HG03045 (cell line): ENCODE measurements at regions not wholly inside any gene's neighbourhood (a gene's known extent, or its start where the extent isn't known, plus 50 kb on each side); places are given as distances from the start of the nearest gene placed in this dataset.
"Not testable (repeated sequence)": the region's sequence is repeated elsewhere in the genome, so short reads cannot be mapped to it uniquely, and the experiment has no call there.

Experiments used
- ATAC-seq: cut with Tn5 transposase; IDR thresholded peaks from one replicate; pipeline ENCODE4 v1.9.1; 2021; ENCODE audit warnings: mild to moderate bottlenecking, moderate library complexity; ENCODE audit not compliant: unreplicated experiment

GRCh38 chr5:92019376-92019990 lies 636.4 kb upstream of the ARRDC3 start:
- ATAC-seq, result no peak

- no peak for ATAC-seq
Observed at GRCh38 chr5:92017776-92018175, 634.7 kb upstream of the ARRDC3 start.

GRCh38 chr5:92011845-92012244 lies 628.7 kb upstream of the ARRDC3 start:
- ATAC-seq, result not testable (repeated sequence)

- no peak for ATAC-seq
Observed at GRCh38 chr5:92003806-92004205, 620.7 kb upstream of the ARRDC3 start.

- no peak for ATAC-seq
Observed at GRCh38 chr5:92002721-92003274, 619.7 kb upstream of the ARRDC3 start.

- no peak for ATAC-seq
Observed at GRCh38 chr5:91998774-91999173, 615.7 kb upstream of the ARRDC3 start.

- no peak for ATAC-seq
Observed at GRCh38 chr5:91983869-91984268, 600.8 kb upstream of the ARRDC3 start.

- no peak for ATAC-seq
Observed at GRCh38 chr5:91978221-91978882, 595.2 kb upstream of the ARRDC3 start.

GRCh38 chr5:91977579-91977978 lies 594.5 kb upstream of the ARRDC3 start:
- no peak for ATAC-seq

GRCh38 chr5:91976451-91976850 lies 593.3 kb upstream of the ARRDC3 start:
- ATAC-seq, result no peak

- no peak for ATAC-seq
Observed at GRCh38 chr5:91963166-91963565, 580.0 kb upstream of the ARRDC3 start.

- no peak for ATAC-seq
Observed at GRCh38 chr5:91957666-91958065, 574.5 kb upstream of the ARRDC3 start.

- ATAC-seq, result no peak
Observed at GRCh38 chr5:91956738-91957137, 573.6 kb upstream of the ARRDC3 start.

- no peak for ATAC-seq
Observed at GRCh38 chr5:91955610-91956009, 572.5 kb upstream of the ARRDC3 start.

GRCh38 chr5:91954136-91954535 lies 571.0 kb upstream of the ARRDC3 start:
- no peak for ATAC-seq

GRCh38 chr5:91950328-91950727 lies 567.2 kb upstream of the ARRDC3 start:
- no peak for ATAC-seq

- no peak for ATAC-seq
Observed at GRCh38 chr5:91946870-91947269, 563.8 kb upstream of the ARRDC3 start.

GRCh38 chr5:91941588-91941987 lies 558.5 kb upstream of the ARRDC3 start:
- no peak for ATAC-seq

GRCh38 chr5:91938441-91938840 lies 555.3 kb upstream of the ARRDC3 start:
- ATAC-seq, result no peak

GRCh38 chr5:91937121-91937520 lies 554.0 kb upstream of the ARRDC3 start:
- ATAC-seq, result no peak

GRCh38 chr5:91929522-91929817 lies 546.4 kb upstream of the ARRDC3 start:
- no peak for ATAC-seq

GRCh38 chr5:91928754-91929521 lies 545.8 kb upstream of the ARRDC3 start:
- no peak for ATAC-seq
